Gastroesophageal sphincter (tissue), 3 donors: ENCODE measurements at regions not wholly inside any gene's neighbourhood (a gene's known extent, or its start where the extent isn't known, plus 50 kb on each side); places are given as distances from the start of the nearest gene placed in this dataset.

Source experiments
- POLR2A ChIP-seq, 2 donors: fragments of 450-650 bp; IDR thresholded peaks; one replicate each; pipeline ENCODE4 v1.6.1; 2017; ENCODE audit warnings: antibody characterized with exemption in 2 of 2, mild to moderate bottlenecking in 2 of 2, moderate library complexity in 1 of 2
- TF ChIP-seq, protein P1 (sequence below), 4 experiments: fragments of 200-600 bp in 2 of 4; fragments of 450-650 bp in 2 of 4; sonication (generic) in 1 of 4; IDR thresholded peaks; one replicate each; pipeline ENCODE4 v1.5.1; 2017 to 2019; ENCODE audit warnings: antibody characterized with exemption in 4 of 4, mild to moderate bottlenecking in 2 of 4, moderate library complexity in 2 of 4

DNA sequence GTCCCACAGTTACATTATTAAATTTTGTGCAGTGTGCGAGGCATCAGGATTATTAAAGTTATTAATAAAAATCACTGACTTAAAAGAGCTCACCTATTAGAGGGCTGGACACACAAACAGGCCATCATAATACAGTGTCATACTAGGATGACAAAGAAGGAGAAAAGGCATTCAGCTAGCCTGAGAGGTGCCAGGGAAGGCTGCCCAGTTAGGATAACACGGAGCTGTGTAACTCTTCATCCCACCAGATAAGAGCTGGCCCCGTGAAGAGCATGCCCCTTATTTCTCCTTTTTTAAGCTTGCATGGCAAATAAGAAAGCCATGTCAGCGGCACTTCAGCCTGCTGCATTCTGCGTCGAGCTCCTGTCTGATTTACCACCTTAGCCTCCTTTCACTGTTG lies 109.5 kb downstream of the KCNK1 start:
- TF ChIP-seq, protein P1, sequence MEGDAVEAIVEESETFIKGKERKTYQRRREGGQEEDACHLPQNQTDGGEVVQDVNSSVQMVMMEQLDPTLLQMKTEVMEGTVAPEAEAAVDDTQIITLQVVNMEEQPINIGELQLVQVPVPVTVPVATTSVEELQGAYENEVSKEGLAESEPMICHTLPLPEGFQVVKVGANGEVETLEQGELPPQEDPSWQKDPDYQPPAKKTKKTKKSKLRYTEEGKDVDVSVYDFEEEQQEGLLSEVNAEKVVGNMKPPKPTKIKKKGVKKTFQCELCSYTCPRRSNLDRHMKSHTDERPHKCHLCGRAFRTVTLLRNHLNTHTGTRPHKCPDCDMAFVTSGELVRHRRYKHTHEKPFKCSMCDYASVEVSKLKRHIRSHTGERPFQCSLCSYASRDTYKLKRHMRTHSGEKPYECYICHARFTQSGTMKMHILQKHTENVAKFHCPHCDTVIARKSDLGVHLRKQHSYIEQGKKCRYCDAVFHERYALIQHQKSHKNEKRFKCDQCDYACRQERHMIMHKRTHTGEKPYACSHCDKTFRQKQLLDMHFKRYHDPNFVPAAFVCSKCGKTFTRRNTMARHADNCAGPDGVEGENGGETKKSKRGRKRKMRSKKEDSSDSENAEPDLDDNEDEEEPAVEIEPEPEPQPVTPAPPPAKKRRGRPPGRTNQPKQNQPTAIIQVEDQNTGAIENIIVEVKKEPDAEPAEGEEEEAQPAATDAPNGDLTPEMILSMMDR (IDR thresholded peaks at IDR 0.05): no peak
- no peak for TF ChIP-seq POLR2A (IDR thresholded peaks at IDR 0.05)
